Naive thymus-derived CD4-positive, alpha-beta T cell (primary cell): ENCODE measurements at regions not wholly inside any gene's neighbourhood (a gene's known extent, or its start where the extent isn't known, plus 50 kb on each side); places are given as distances from the start of the nearest gene placed in this dataset.

Experiments
- ATAC-seq: fragments of 150-1000 bp; cut with Tn5 transposase; 2 replicates; pipeline ENCODE4 v1.10.0; 2021; ENCODE audit warnings: mild to moderate bottlenecking, moderate library complexity
- CTCF ChIA-PET: fragments of 350-600 bp; sonication (Branson Sonifier 250); formaldehyde crosslinking; loops from one replicate; lab custom pipeline; 2021; ENCODE audit warnings: antibody characterized with exemption; lab: Charles Lee
- POLR2A ChIA-PET: fragments of 350-600 bp; sonication (Branson Sonifier 250); formaldehyde crosslinking; loops from one replicate; lab custom pipeline; 2021; ENCODE audit warnings: antibody characterized with exemption, inconsistent platforms; lab: Charles Lee
- DNase-seq, 9 donors: peaks; one replicate each; pipeline versions ENCODE4 v3.0.0 to v3.0.0-alpha.2; 2020 to 2022; ENCODE audit warnings: mixed read lengths in 1 of 9
- H3K27ac ChIP-seq: one replicate; pipeline ENCODE4 v1.7.0; 2013; ENCODE audit warnings: mild to moderate bottlenecking, low read depth, low read length, moderate library complexity
- H3K27me3 ChIP-seq, 2 donors: one replicate each; pipeline ENCODE4 v1.7.0; 2013; ENCODE audit warnings: low read length in 2 of 2, mild to moderate bottlenecking in 2 of 2, moderate library complexity in 2 of 2; ENCODE audit not compliant: control insufficient read depth in 2 of 2, insufficient read depth in 2 of 2
- H3K36me3 ChIP-seq, 3 experiments: 1 replicate in 2 of 3; 2 replicates in 1 of 3; pipeline ENCODE4 v1.7.0; 2013; ENCODE audit warnings: low read length in 3 of 3, mild to moderate bottlenecking in 3 of 3, moderate library complexity in 1 of 3; ENCODE audit not compliant: insufficient read depth in 3 of 3, control insufficient read depth in 2 of 3
- H3K4me1 ChIP-seq, 2 donors: one replicate each; pipeline ENCODE4 v1.7.0; 2013; ENCODE audit warnings: low read length in 2 of 2, mild to moderate bottlenecking in 2 of 2, moderate library complexity in 1 of 2; ENCODE audit not compliant: control insufficient read depth in 2 of 2, insufficient read depth in 2 of 2
- H3K4me3 ChIP-seq: 2 replicates; pipeline ENCODE4 v1.7.0; 2013; ENCODE audit warnings: mild to moderate bottlenecking, low read length
- H3K9me3 ChIP-seq, 3 experiments: 1 replicate in 2 of 3; 2 replicates in 1 of 3; pipeline ENCODE4 v1.7.0; 2013; ENCODE audit warnings: low read length in 3 of 3; ENCODE audit not compliant: control insufficient read depth in 2 of 3
- H3K27ac Mint-ChIP-seq, 9 donors: one replicate each; pipeline ENCODE4 v1.8.0; 2020 to 2022; ENCODE audit warnings: mixed read lengths in 9 of 9, mild to moderate bottlenecking in 8 of 9, moderate library complexity in 5 of 9, inconsistent platforms in 2 of 9
- H3K27me3 Mint-ChIP-seq, 5 donors: one replicate each; pipeline ENCODE4 v1.8.0; 2021 to 2022; ENCODE audit warnings: mixed read lengths in 5 of 5, mild to moderate bottlenecking in 1 of 5
- H3K36me3 Mint-ChIP-seq, 5 donors: one replicate each; pipeline ENCODE4 v1.8.0; 2020 to 2022; ENCODE audit warnings: mixed read lengths in 5 of 5, mild to moderate bottlenecking in 3 of 5, inconsistent platforms in 1 of 5
- H3K4me1 Mint-ChIP-seq, 7 donors: one replicate each; pipeline ENCODE4 v1.8.0; 2020 to 2022; ENCODE audit warnings: mixed read lengths in 7 of 7, mild to moderate bottlenecking in 3 of 7, inconsistent platforms in 1 of 7
- H3K4me3 Mint-ChIP-seq, 10 donors: one replicate each; pipeline ENCODE4 v1.8.0; 2020 to 2022; ENCODE audit warnings: mild to moderate bottlenecking in 10 of 10, mixed read lengths in 10 of 10, moderate library complexity in 6 of 10, inconsistent platforms in 2 of 10
- H3K9me3 Mint-ChIP-seq, 11 donors: one replicate each; pipeline ENCODE4 v1.8.0; 2020 to 2022; ENCODE audit warnings: mixed read lengths in 11 of 11, mild to moderate bottlenecking in 4 of 11, inconsistent platforms in 1 of 11, moderate library complexity in 1 of 11
- intact Hi-C, 2 donors: fragments of 100-400 bp; cut with micrococcal nuclease; formaldehyde crosslinking; loops; one replicate each; pipeline ENCODE4 v1.15.1; 2023

DNA sequence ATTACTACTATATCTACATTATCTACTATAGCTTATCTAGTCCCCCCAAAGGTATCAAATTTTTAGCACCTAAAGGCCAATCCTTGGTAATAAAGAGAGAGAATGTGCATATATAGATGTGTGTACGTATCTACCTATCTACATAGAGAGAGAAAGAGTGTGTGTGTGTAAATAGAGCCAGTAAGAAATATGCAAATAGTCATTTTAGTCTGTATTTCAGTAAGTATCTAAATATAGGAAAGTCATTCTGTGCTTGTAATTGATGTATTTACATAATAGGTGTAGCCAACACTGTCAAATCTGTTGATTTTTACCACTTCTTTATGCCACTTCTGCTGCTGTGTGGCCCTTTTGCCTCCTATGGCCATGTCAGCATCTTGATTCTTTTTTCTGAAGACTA lies 284.5 kb upstream of the TFPI start:
- Mint-ChIP-seq H3K27ac (no peak overlapping the region), H3K9me3 (peaks cover 0 to 3% (median 0%) of the 10 kb centered on the region in 11 donors), H3K36me3 (no peaks in the 10 kb centered on the region), H3K27me3 (peaks cover 0 to 3% (median 0%) of the 10 kb centered on the region in 5 donors), H3K4me3 (no peak overlapping the region), H3K4me1 (no peaks in the 10 kb centered on the region)
- Histone ChIP-seq H3K27me3 (no peaks in the 10 kb centered on the region), H3K4me1 (no peaks in the 10 kb centered on the region), H3K4me3 (no peak overlapping the region), H3K9me3 (no peaks in the 10 kb centered on the region), H3K27ac (no peak overlapping the region), H3K36me3 (no peaks in the 10 kb centered on the region)
- intact Hi-C loops = no loop called here
- no peak for ATAC-seq
- DNase-seq = no peak
- CTCF ChIA-PET = interaction anchor here (0.6 kb wide), 1 partner anchor 448 kb away, joined by 3 read pairs; no protein-coding TSS in a partner anchor
- POLR2A ChIA-PET = no interaction called here

DNA sequence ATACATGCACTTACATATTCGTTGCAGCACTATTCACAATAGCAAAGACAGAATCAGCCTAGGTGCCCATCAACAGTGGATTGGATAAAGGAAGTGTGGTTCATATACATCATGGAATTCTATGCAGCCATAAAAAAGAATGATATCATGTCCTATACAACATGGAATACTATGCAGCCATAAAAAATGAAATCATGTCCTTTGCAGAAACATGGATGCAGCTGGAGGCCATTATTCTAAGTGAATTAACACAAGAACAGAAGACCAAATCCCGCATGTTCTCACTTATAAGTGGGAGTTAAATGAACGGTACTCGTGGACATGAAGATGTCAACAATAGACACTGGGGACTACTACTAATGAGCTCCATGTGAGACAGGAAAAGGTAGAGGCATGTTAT lies 288.1 kb upstream of the TFPI start:
- Mint-ChIP-seq H3K36me3 (no peaks in the 10 kb centered on the region), H3K4me3 (no peak overlapping the region), H3K4me1 (no peaks in the 10 kb centered on the region), H3K27me3 (peaks cover 0 to 3% (median 0%) of the 10 kb centered on the region in 5 donors), H3K9me3 (no peaks in the 10 kb centered on the region), H3K27ac (no peak overlapping the region)
- ATAC-seq = no peak
- POLR2A ChIA-PET = no interaction called here
- H3K27ac ChIP-seq = no peak overlapping the region
- no peaks in the 10 kb centered on the region for H3K27me3 ChIP-seq
- H3K36me3 ChIP-seq = no peaks in the 10 kb centered on the region
- H3K4me3 ChIP-seq = no peak overlapping the region
- intact Hi-C loops = loop anchor here in 1 of 2 donors (2.0 kb wide), 1 partner anchor 980 kb away; no protein-coding TSS in a partner anchor
- no peak for DNase-seq
- no peaks in the 10 kb centered on the region for H3K9me3 ChIP-seq
- H3K4me1 ChIP-seq = no peaks in the 10 kb centered on the region
- CTCF ChIA-PET = no interaction called here

DNA sequence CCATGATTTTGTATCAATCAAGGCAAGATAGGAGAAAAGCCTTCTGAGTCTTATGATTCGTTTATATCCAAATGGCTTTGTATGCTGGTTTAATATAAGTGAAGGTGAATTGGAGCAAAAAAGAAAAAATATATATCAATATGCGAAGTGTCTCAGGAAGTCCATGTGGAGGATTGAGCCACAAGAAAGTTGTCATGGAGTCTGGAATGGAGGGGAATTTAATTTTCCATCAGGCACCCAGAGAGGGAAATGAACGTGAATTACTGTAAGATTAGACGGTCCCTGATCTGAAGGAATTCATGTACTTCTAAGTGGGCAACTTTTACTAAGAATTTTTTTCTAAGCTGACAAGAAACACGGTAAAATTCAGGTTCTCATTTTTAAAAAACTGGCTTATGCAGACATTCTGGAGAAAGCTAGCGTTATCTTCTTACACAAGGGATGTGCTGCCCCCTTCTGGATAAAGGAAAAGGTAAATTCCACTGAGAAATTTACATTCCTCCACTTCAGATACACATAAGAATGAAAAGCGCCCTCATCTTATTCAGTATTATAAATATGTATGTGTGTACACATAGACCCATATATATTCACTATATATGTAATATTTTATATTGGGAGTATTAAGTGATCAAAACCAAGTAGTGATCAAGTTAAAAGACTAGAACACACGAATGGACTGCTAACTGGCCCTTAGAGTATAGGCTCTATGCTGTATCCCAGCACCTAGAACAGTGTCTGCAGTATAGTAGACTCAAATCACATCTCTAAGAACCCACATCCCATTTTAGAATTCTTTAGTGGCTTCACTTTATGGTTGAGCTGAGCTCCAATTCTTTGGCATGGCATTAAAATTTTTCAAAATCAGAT lies 289.0 kb upstream of the TFPI start:
- DNase-seq (no peak), ATAC-seq (no peak)
- no peaks in the 10 kb centered on the region for H3K4me1 Mint-ChIP-seq
- H3K4me1 ChIP-seq = no peaks in the 10 kb centered on the region
- H3K27me3 ChIP-seq = no peaks in the 10 kb centered on the region
- no peak overlapping the region for H3K27ac ChIP-seq
- H3K4me3 Mint-ChIP-seq = no peak overlapping the region
- ChIA-PET POLR2A (no interaction called here), CTCF (interaction anchor here (0.7 kb wide), 1 partner anchor 294 kb away, joined by 3 read pairs; no protein-coding TSS in a partner anchor)
- H3K27me3 Mint-ChIP-seq = peaks cover 0 to 3% (median 0%) of the 10 kb centered on the region in 5 donors
- no peaks in the 10 kb centered on the region for H3K36me3 Mint-ChIP-seq
- no peak overlapping the region for H3K27ac Mint-ChIP-seq
- H3K9me3 Mint-ChIP-seq = no peaks in the 10 kb centered on the region
- H3K36me3 ChIP-seq = no peaks in the 10 kb centered on the region
- no peaks in the 10 kb centered on the region for H3K9me3 ChIP-seq
- no peak overlapping the region for H3K4me3 ChIP-seq
- intact Hi-C loops = loop anchor here in 1 of 2 donors (1.0 to 2.0 kb wide), 3 partner anchors 262 to 980 kb away; no protein-coding TSS in a partner anchor

DNA sequence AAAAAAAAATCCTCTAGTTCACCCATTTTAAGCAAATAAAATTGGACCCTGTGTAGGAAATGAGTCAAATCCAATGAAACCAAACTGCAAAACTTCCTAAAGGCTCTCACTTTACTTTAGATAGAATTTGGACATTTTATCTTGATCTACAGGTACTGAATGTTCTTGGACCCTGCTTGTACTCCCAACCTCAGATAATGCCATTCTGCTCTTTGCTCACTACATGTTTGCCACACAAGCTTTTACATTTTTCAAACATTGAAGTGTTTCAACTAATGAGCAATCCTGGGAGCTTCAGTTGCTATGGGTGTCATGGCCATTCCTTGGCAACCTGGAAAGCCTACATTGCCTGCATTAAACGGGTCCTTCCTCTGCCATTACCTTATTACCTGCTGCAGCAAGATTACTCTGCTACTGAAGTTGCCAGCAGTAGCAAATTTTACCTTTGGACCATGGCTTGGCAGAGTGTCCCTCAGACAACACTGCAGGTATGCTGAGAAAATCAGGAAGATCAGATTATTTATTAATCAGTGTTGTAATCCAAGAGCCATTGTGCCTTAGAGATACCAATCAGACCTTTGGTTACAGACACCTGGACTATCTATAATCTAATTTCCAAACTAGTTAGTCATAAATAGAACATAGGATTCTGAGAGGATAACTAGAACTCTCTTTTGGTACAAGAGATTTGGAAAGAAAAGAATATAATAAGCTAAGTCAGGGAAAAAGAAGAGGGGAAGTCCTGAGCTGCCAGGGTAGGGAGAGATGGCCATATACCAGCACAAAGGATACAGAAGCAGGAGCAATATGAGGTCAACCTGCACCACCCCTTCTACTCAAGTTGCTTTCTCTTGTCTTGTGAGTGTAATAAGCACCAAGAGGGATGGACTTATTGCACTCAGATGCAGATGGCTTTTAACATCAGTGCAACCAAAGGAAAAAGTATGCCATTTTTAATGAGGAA lies 293.3 kb upstream of the TFPI start:
- H3K27ac Mint-ChIP-seq = no peak overlapping the region
- ATAC-seq (no peak), DNase-seq (no peak)
- no peaks in the 10 kb centered on the region for H3K4me1 Mint-ChIP-seq
- peaks cover 0 to 1% (median 0%) of the 10 kb centered on the region in 5 donors for H3K27me3 Mint-ChIP-seq
- Histone ChIP-seq H3K27me3 (no peaks in the 10 kb centered on the region), H3K4me3 (no peak overlapping the region), H3K4me1 (no peaks in the 10 kb centered on the region), H3K9me3 (no peaks in the 10 kb centered on the region), H3K36me3 (no peaks in the 10 kb centered on the region), H3K27ac (no peak overlapping the region)
- H3K4me3 Mint-ChIP-seq = no peak overlapping the region
- H3K36me3 Mint-ChIP-seq = no peaks in the 10 kb centered on the region
- POLR2A ChIA-PET = no interaction called here
- intact Hi-C loops = no loop called here
- no peaks in the 10 kb centered on the region for H3K9me3 Mint-ChIP-seq
- CTCF ChIA-PET = no interaction called here

DNA sequence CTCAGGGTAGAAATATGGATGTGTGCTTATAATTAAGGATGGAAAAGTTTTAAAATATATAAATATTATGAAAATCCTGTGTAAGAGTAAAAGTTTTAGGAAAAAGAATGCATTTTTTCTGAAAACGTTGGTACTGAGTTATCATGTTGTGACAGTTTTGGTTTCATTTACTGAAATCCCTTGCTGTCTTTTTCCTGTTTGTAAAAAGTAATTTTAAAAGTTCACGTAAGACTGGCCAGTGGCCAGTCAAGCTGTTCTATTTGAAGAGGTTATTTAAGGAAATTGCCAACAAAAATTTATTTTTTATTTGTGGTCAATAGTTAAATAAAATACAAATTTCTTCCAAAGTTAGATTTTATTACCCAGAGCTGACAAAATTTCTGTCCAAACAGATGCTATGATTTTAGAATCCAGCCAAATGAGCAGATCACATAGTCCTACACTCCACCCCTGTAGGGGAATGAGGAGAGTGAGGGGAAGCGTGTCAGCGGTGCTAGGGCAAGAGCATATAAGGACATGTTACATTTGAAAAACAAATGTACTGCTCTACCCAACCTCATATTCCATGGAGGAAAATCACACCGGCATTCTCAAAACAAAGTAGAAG lies 297.8 kb upstream of the TFPI start:
- H3K4me3 Mint-ChIP-seq = no peak overlapping the region
- Histone ChIP-seq H3K4me1 (no peaks in the 10 kb centered on the region), H3K27ac (no peak overlapping the region), H3K4me3 (no peak overlapping the region), H3K9me3 (no peaks in the 10 kb centered on the region), H3K36me3 (no peaks in the 10 kb centered on the region), H3K27me3 (no peaks in the 10 kb centered on the region)
- H3K27ac Mint-ChIP-seq = no peak overlapping the region
- H3K4me1 Mint-ChIP-seq = no peaks in the 10 kb centered on the region
- H3K27me3 Mint-ChIP-seq = no peaks in the 10 kb centered on the region
- ATAC-seq = no peak
- POLR2A ChIA-PET = no interaction called here
- H3K36me3 Mint-ChIP-seq = no peaks in the 10 kb centered on the region
- intact Hi-C loops = no loop called here
- CTCF ChIA-PET = no interaction called here
- no peak for DNase-seq
- H3K9me3 Mint-ChIP-seq = no peaks in the 10 kb centered on the region

DNA sequence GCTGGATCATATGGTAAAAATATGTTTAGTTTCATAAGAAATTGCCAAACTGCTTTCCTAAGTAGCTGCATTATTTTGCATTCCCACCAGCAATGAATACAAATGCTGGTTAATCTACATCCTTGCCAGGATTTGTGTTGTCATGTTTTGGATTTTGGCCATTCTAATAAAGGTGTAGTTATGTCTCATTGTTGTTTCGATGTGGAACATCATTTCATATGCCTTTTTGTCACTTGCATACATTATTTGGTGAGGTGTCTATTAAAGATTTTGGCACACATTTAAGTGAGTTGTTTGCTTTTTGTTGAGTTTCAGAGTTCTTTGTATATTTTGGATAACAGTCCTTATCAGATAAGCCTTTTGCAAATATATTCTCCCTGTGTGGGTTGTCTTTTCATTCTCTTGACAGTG lies 299.2 kb upstream of the TFPI start:
- Mint-ChIP-seq H3K4me1 (no peaks in the 10 kb centered on the region), H3K36me3 (no peaks in the 10 kb centered on the region), H3K9me3 (peaks cover 0 to 7% (median 0%) of the 10 kb centered on the region in 11 donors), H3K4me3 (no peak overlapping the region), H3K27ac (no peak overlapping the region), H3K27me3 (no peaks in the 10 kb centered on the region)
- Histone ChIP-seq H3K36me3 (no peaks in the 10 kb centered on the region), H3K27ac (no peak overlapping the region), H3K4me3 (no peak overlapping the region), H3K9me3 (no peaks in the 10 kb centered on the region), H3K27me3 (no peaks in the 10 kb centered on the region), H3K4me1 (no peaks in the 10 kb centered on the region)
- intact Hi-C loops = no loop called here
- ChIA-PET CTCF (no interaction called here), POLR2A (no interaction called here)
- no peak for ATAC-seq
- no peak for DNase-seq
